K562 (cell line): ENCODE measurements at regions not wholly inside any gene's neighbourhood (a gene's known extent, or its start where the extent isn't known, plus 50 kb on each side); places are given as distances from the start of the nearest gene placed in this dataset.

Experiments used
- ATAC-seq: fragments of 200-7000 bp; cut with Tn5 transposase; 3 replicates; pipeline ENCODE4 v1.9.1; 2020; ENCODE audit warnings: moderate library complexity
- BruUV-seq: library from RNA; stranded (reverse); fragments of 400-500 nt; replicated peaks from 2 replicates; lab custom pipeline; 2021; lab: Mats Ljungman, UMichigan
- CTCF ChIA-PET: fragments of 300-600 bp; formaldehyde crosslinking; extraction: SDS; loops from one replicate; lab custom pipeline; 2021; ENCODE audit warnings: low intra/inter-chr PET ratio; lab: Yijun Ruan, JAX
- POLR2A ChIA-PET: fragments of 300-600, 350-650 bp; sonication (Branson Sonifier 250); formaldehyde crosslinking; extraction: SDS; loops from one replicate; lab custom pipeline; 2021; ENCODE audit warnings: antibody characterized with exemption, inconsistent platforms; lab: Yijun Ruan, JAX
- DNase-seq, 4 experiments: peaks; one replicate each; pipeline versions ENCODE4 v3.0.0 to v3.0.0-alpha.2; 2011 to 2018; ENCODE audit warnings: low spot score in 3 of 4, mixed read lengths in 3 of 4; ENCODE audit errors: extremely low read depth in 1 of 4
- FAIRE-seq: peaks from 2 replicates; lab custom pipeline; 2011; peaks lifted over from hg19 to GRCh38; lab: Jason Lieb, UNC
- H2AFZ ChIP-seq: 2 replicates; pipeline ENCODE4 v1.6.0; 2011; ENCODE audit warnings: low read depth, low read length, control low read depth, inconsistent platforms
- H3K27ac ChIP-seq: fragments of 200-600 bp; 3 replicates; pipeline ENCODE4 v1.8.0; 2011; ENCODE audit warnings: low read depth, mild to moderate bottlenecking, control low read depth, inconsistent platforms, low read length, moderate library complexity, mixed read lengths; ENCODE audit errors: extremely low read depth
- H3K27me3 ChIP-seq, 2 experiments: fragments of 300-600 bp in 1 of 2; 2 replicates in 1 of 2; 3 replicates in 1 of 2; pipeline versions ENCODE4 v1.6.0 to v1.8.0; 2011; ENCODE audit warnings: inconsistent platforms in 2 of 2, low read length in 2 of 2, mild to moderate bottlenecking in 1 of 2, mixed read lengths in 1 of 2, moderate library complexity in 1 of 2; ENCODE audit not compliant: control insufficient read depth in 2 of 2, insufficient read depth in 2 of 2
- H3K36me3 ChIP-seq: fragments of 300-600 bp; 3 replicates; pipeline ENCODE4 v1.8.0; 2011; ENCODE audit warnings: mild to moderate bottlenecking, low read length, inconsistent platforms; ENCODE audit not compliant: control insufficient read depth, insufficient read depth
- H3K4me1 ChIP-seq, 2 experiments: fragments of 200-600 bp in 1 of 2; replicated peaks in 1 of 2; 2 replicates in 1 of 2; 3 replicates in 1 of 2; pipeline versions ENCODE4 v1.5.1 to v1.8.0; 2011; ENCODE audit warnings: inconsistent platforms in 2 of 2, low read length in 2 of 2, mild to moderate bottlenecking in 1 of 2, mixed read lengths in 1 of 2, moderate library complexity in 1 of 2; ENCODE audit not compliant: control insufficient read depth in 2 of 2, insufficient read depth in 2 of 2
- H3K4me2 ChIP-seq: 2 replicates; pipeline ENCODE4 v1.6.1; 2011; ENCODE audit warnings: low read length, control low read depth, inconsistent platforms, mixed read lengths; ENCODE audit not compliant: insufficient read depth
- H3K4me3 ChIP-seq: fragments of 200-600 bp; sonication (generic), shearing (Covaris generic); 2 replicates; pipeline ENCODE4 v1.5.1; 2016; ENCODE audit warnings: control low read depth, inconsistent platforms
- H3K79me2 ChIP-seq: fragments of 200-600 bp; 3 replicates; pipeline ENCODE4 v1.8.0; 2011; ENCODE audit warnings: low read length, inconsistent platforms; ENCODE audit not compliant: control insufficient read depth, insufficient read depth
- H3K9ac ChIP-seq, 2 experiments: 2 replicates each; pipeline versions ENCODE4 v1.6.0 to v1.6.1; 2011; ENCODE audit warnings: low read depth in 2 of 2, low read length in 2 of 2, control low read depth in 1 of 2, inconsistent platforms in 1 of 2, mild to moderate bottlenecking in 1 of 2, mixed read lengths in 1 of 2; ENCODE audit not compliant: insufficient read depth in 1 of 2
- H3K9me1 ChIP-seq: one replicate; pipeline ENCODE4 v1.6.0; 2011; ENCODE audit warnings: inconsistent platforms, mild to moderate bottlenecking, low read length, moderate library complexity; ENCODE audit not compliant: control insufficient read depth, insufficient read depth
- H3K9me3 ChIP-seq: replicated peaks from 2 replicates; pipeline ENCODE4 v1.5.1; 2011; ENCODE audit warnings: low read depth, low read length, inconsistent platforms; ENCODE audit not compliant: control insufficient read depth, insufficient read depth
- H4K20me1 ChIP-seq: replicated peaks from 2 replicates; pipeline ENCODE4 v1.6.1; 2011; ENCODE audit warnings: low read length, inconsistent platforms, mixed read lengths; ENCODE audit not compliant: control insufficient read depth, insufficient read depth
- BCOR ChIP-seq: fragments of 450-650 bp; IDR thresholded peaks from 2 replicates; pipeline ENCODE4 v1.6.1; 2016
- CAMTA2 ChIP-seq: fragments of 250-450 bp; sonication (Bioruptor Pico); conservative IDR thresholded peaks from 2 replicates; pipeline ENCODE4 v1.5.1; 2022
- CBX5 ChIP-seq: IDR thresholded peaks from 2 replicates; pipeline ENCODE4 v1.6.1; 2014; ENCODE audit warnings: low read depth, borderline replicate concordance
- ELF4 ChIP-seq: fragments of 450-650 bp; formaldehyde crosslinking; IDR thresholded peaks from 2 replicates; pipeline ENCODE4 v1.4.0; 2022; ENCODE audit warnings: missing genetic modification characterization
- MCM5 ChIP-seq: fragments of 450-650 bp; IDR thresholded peaks from 2 replicates; pipeline ENCODE4 v1.6.1; 2016; ENCODE audit warnings: low read depth
- POLR2AphosphoS5 ChIP-seq: IDR thresholded peaks from 2 replicates; pipeline ENCODE4 v1.6.1; 2011; ENCODE audit warnings: mild to moderate bottlenecking, low read depth, low read length, moderate library complexity; ENCODE audit not compliant: control insufficient read depth, insufficient read depth
- TEAD4 ChIP-seq, 2 experiments: sonication (generic) in 1 of 2; formaldehyde crosslinking in 1 of 2; IDR thresholded peaks; 2 replicates each; pipeline versions ENCODE4 v1.6.1 to v1.8.0; 2012 to 2022; ENCODE audit warnings: borderline replicate concordance in 1 of 2, inconsistent platforms in 1 of 2, low read length in 1 of 2, mild to moderate bottlenecking in 1 of 2, missing genetic modification reagents in 1 of 2
- ZC3H4 ChIP-seq: sonication (generic); formaldehyde crosslinking; IDR thresholded peaks from 2 replicates; pipeline ENCODE4 v1.9.0; 2021; ENCODE audit warnings: missing genetic modification reagents, borderline replicate concordance
- WGBS: fragments of 100-300 bp; shearing (Covaris generic); methylation state at CpG from one replicate; pipeline ENCODE4 v1.1.6; 2016; ENCODE audit warnings: low coverage, mixed read lengths; ENCODE audit not compliant: insufficient coverage; ENCODE audit errors: missing lambda C conversion rate; 5-methylcytosine and 5-hydroxymethylcytosine counted together
- in situ Hi-C: fragments of 300-500 bp; cut with MboI; formaldehyde crosslinking; loops from 4 replicates; pipeline ENCODE4 v1.15.0; 2018; ENCODE audit warnings: inconsistent platforms, mixed read lengths
- intact Hi-C: fragments of 100-400 bp; cut with micrococcal nuclease; formaldehyde crosslinking; loops from 2 replicates; pipeline ENCODE4 v1.14.2; 2022
- TF ChIP-seq, protein P1 (sequence below): fragments of 200-600 bp; sonication (generic); IDR thresholded peaks from one replicate; pipeline ENCODE4 v1.6.1; 2012; ENCODE audit warnings: mild to moderate bottlenecking, low read depth, low read length, inconsistent platforms
- TF ChIP-seq, protein P2 (sequence below): sonication (generic); formaldehyde crosslinking; IDR thresholded peaks from 2 replicates; pipeline ENCODE4 v1.8.0; 2022; ENCODE audit warnings: missing genetic modification reagents, mild to moderate bottlenecking, borderline replicate concordance
- TF ChIP-seq, protein P3 (sequence below): fragments of 250-450 bp; sonication (Bioruptor Pico); IDR thresholded peaks from 2 replicates; pipeline ENCODE4 v1.8.0; 2021; ENCODE audit warnings: borderline replicate concordance, mild to moderate bottlenecking, moderate library complexity; ENCODE audit not compliant: poor library complexity, severe bottlenecking

DNA sequence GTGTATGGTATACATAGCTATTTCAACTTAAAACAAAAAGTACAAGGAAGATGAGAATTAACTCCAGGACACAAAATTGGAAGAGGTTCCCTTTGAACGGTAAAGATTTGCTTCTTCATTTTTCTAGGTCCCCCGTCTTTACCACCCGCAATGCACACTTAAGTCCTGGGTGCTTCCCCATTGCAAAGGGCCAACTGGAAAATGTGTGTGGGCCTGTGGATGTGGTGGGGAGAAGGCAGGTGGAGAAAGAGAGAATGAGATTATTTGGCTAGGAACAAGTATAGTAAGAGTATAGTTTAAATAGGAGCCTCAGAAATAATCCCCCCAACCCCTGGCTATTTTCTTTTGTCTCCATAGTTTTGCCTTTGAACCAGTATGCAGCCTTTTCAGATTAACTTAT lies 115.4 kb downstream of the HLX start:
- no peaks in the 10 kb centered on the region for H3K27me3 ChIP-seq
- H3K4me1 ChIP-seq = no peaks in the 10 kb centered on the region; a peak in 1 of 5 replicates
- ATAC-seq (no peak), DNase-seq (no peak), FAIRE-seq (no peak)
- H3K4me3 ChIP-seq = no peak overlapping the region
- no peaks in the 10 kb centered on the region for H4K20me1 ChIP-seq
- no peak overlapping the region for H3K4me2 ChIP-seq
- no TSS peak for BruUV-seq
- H3K9ac ChIP-seq = no peak overlapping the region
- H3K79me2 ChIP-seq = no peaks in the 10 kb centered on the region
- CTCF ChIA-PET = no interaction called here
- POLR2A ChIA-PET = no interaction called here
- intact Hi-C loops (loop anchor here (5.0 kb wide), 1 partner anchor 208 kb away; no protein-coding TSS in a partner anchor), in situ Hi-C loops (no loop called here)
- H3K9me3 ChIP-seq = no peaks in the 10 kb centered on the region
- no peaks in the 10 kb centered on the region for H3K36me3 ChIP-seq
- H3K27ac ChIP-seq = no peak overlapping the region
- H2AFZ ChIP-seq = no peak overlapping the region
- WGBS = 19% methylated on average over 3 of the region's 3 CpGs
- no peaks in the 10 kb centered on the region for H3K9me1 ChIP-seq
- TF ChIP-seq, protein P1, sequence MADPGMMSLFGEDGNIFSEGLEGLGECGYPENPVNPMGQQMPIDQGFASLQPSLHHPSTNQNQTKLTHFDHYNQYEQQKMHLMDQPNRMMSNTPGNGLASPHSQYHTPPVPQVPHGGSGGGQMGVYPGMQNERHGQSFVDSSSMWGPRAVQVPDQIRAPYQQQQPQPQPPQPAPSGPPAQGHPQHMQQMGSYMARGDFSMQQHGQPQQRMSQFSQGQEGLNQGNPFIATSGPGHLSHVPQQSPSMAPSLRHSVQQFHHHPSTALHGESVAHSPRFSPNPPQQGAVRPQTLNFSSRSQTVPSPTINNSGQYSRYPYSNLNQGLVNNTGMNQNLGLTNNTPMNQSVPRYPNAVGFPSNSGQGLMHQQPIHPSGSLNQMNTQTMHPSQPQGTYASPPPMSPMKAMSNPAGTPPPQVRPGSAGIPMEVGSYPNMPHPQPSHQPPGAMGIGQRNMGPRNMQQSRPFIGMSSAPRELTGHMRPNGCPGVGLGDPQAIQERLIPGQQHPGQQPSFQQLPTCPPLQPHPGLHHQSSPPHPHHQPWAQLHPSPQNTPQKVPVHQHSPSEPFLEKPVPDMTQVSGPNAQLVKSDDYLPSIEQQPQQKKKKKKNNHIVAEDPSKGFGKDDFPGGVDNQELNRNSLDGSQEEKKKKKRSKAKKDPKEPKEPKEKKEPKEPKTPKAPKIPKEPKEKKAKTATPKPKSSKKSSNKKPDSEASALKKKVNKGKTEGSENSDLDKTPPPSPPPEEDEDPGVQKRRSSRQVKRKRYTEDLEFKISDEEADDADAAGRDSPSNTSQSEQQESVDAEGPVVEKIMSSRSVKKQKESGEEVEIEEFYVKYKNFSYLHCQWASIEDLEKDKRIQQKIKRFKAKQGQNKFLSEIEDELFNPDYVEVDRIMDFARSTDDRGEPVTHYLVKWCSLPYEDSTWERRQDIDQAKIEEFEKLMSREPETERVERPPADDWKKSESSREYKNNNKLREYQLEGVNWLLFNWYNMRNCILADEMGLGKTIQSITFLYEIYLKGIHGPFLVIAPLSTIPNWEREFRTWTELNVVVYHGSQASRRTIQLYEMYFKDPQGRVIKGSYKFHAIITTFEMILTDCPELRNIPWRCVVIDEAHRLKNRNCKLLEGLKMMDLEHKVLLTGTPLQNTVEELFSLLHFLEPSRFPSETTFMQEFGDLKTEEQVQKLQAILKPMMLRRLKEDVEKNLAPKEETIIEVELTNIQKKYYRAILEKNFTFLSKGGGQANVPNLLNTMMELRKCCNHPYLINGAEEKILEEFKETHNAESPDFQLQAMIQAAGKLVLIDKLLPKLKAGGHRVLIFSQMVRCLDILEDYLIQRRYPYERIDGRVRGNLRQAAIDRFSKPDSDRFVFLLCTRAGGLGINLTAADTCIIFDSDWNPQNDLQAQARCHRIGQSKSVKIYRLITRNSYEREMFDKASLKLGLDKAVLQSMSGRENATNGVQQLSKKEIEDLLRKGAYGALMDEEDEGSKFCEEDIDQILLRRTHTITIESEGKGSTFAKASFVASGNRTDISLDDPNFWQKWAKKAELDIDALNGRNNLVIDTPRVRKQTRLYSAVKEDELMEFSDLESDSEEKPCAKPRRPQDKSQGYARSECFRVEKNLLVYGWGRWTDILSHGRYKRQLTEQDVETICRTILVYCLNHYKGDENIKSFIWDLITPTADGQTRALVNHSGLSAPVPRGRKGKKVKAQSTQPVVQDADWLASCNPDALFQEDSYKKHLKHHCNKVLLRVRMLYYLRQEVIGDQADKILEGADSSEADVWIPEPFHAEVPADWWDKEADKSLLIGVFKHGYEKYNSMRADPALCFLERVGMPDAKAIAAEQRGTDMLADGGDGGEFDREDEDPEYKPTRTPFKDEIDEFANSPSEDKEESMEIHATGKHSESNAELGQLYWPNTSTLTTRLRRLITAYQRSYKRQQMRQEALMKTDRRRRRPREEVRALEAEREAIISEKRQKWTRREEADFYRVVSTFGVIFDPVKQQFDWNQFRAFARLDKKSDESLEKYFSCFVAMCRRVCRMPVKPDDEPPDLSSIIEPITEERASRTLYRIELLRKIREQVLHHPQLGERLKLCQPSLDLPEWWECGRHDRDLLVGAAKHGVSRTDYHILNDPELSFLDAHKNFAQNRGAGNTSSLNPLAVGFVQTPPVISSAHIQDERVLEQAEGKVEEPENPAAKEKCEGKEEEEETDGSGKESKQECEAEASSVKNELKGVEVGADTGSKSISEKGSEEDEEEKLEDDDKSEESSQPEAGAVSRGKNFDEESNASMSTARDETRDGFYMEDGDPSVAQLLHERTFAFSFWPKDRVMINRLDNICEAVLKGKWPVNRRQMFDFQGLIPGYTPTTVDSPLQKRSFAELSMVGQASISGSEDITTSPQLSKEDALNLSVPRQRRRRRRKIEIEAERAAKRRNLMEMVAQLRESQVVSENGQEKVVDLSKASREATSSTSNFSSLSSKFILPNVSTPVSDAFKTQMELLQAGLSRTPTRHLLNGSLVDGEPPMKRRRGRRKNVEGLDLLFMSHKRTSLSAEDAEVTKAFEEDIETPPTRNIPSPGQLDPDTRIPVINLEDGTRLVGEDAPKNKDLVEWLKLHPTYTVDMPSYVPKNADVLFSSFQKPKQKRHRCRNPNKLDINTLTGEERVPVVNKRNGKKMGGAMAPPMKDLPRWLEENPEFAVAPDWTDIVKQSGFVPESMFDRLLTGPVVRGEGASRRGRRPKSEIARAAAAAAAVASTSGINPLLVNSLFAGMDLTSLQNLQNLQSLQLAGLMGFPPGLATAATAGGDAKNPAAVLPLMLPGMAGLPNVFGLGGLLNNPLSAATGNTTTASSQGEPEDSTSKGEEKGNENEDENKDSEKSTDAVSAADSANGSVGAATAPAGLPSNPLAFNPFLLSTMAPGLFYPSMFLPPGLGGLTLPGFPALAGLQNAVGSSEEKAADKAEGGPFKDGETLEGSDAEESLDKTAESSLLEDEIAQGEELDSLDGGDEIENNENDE = no peak
- TF ChIP-seq, protein P2, sequence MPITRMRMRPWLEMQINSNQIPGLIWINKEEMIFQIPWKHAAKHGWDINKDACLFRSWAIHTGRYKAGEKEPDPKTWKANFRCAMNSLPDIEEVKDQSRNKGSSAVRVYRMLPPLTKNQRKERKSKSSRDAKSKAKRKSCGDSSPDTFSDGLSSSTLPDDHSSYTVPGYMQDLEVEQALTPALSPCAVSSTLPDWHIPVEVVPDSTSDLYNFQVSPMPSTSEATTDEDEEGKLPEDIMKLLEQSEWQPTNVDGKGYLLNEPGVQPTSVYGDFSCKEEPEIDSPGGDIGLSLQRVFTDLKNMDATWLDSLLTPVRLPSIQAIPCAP = no peak
- TF ChIP-seq POLR2AphosphoS5 (no peak), CAMTA2 (CRISPR knock-in tag) (no peak), MCM5 (no peak), ZC3H4 (CRISPR knock-in tag) (no peak), TEAD4 (IDR thresholded peaks at IDR 0.05; ENCODE audit: low read length) (no peak), TEAD4 (CRISPR knock-in tag; IDR thresholded peaks at IDR 0.05; ENCODE audit: borderline replicate concordance) (no peak), BCOR (no peak), CBX5 (no peak), ELF4 (no peak)
- TF ChIP-seq, protein P3, sequence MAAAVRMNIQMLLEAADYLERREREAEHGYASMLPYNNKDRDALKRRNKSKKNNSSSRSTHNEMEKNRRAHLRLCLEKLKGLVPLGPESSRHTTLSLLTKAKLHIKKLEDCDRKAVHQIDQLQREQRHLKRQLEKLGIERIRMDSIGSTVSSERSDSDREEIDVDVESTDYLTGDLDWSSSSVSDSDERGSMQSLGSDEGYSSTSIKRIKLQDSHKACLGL (CRISPR knock-in tag) = no peak
